H1 (cell line): ENCODE measurements at regions not wholly inside any gene's neighbourhood (a gene's known extent, or its start where the extent isn't known, plus 50 kb on each side); places are given as distances from the start of the nearest gene placed in this dataset.

Source experiments
- CTCF ChIA-PET: fragments of 300-600 bp; sonication (Branson Sonifier 250); formaldehyde crosslinking; loops from one replicate; lab custom pipeline; 2021; ENCODE audit not compliant: partially characterized antibody; lab: Charles Lee
- POLR2A ChIA-PET: fragments of 300-600 bp; sonication (Branson Sonifier 250); formaldehyde crosslinking; loops from one replicate; lab custom pipeline; 2021; ENCODE audit warnings: inconsistent platforms; ENCODE audit not compliant: partially characterized antibody; lab: Charles Lee
- DNase-seq, 2 experiments: peaks; one replicate each; pipeline versions ENCODE4 v3.0.0 to v3.0.0-alpha.2; 2010 to 2022; ENCODE audit warnings: low spot score in 2 of 2, low read depth in 1 of 2, mixed read lengths in 1 of 2
- FAIRE-seq: peaks from 2 replicates; lab custom pipeline; 2011; peaks lifted over from hg19 to GRCh38; lab: Jason Lieb, UNC
- H2AFZ ChIP-seq: 2 replicates; pipeline ENCODE4 v1.8.1; 2012; ENCODE audit warnings: low read length, inconsistent platforms
- H2AK5ac ChIP-seq: 2 replicates; pipeline ENCODE4 v1.6.1; 2013; ENCODE audit warnings: low read depth, low read length
- H2BK120ac ChIP-seq: replicated peaks from 2 replicates; pipeline ENCODE3; 2013; ENCODE audit warnings: low read depth, low read length, inconsistent platforms
- H2BK12ac ChIP-seq: 2 replicates; pipeline ENCODE4 v1.6.1; 2013; ENCODE audit warnings: low read depth, low read length
- H2BK15ac ChIP-seq: 2 replicates; pipeline ENCODE4 v1.6.1; 2013; ENCODE audit warnings: low read length
- H2BK20ac ChIP-seq: 2 replicates; pipeline ENCODE4 v1.6.1; 2013; ENCODE audit warnings: low read length
- H2BK5ac ChIP-seq: 2 replicates; pipeline ENCODE4 v1.6.1; 2013; ENCODE audit warnings: low read depth, low read length
- H3K14ac ChIP-seq: 2 replicates; pipeline ENCODE4 v1.6.1; 2013; ENCODE audit warnings: inconsistent platforms; ENCODE audit not compliant: insufficient read length
- H3K18ac ChIP-seq: 2 replicates; pipeline ENCODE4 v1.6.1; 2013; ENCODE audit warnings: low read length; ENCODE audit errors: extremely low read depth
- H3K23ac ChIP-seq: 2 replicates; pipeline ENCODE4 v1.6.1; 2013; ENCODE audit warnings: inconsistent platforms; ENCODE audit not compliant: insufficient read length
- H3K23me2 ChIP-seq: 2 replicates; pipeline ENCODE4 v1.6.1; 2013; ENCODE audit warnings: low read depth, low read length
- H3K27ac ChIP-seq: 2 replicates; pipeline ENCODE4 v1.6.1; 2011; ENCODE audit warnings: low read depth, low read length, inconsistent platforms
- H3K27me3 ChIP-seq, 4 experiments: replicated peaks in 1 of 4; 1 replicate in 1 of 4; 2 replicates in 3 of 4; pipeline versions ENCODE4 v1.6.1 to v1.8.1; 2011 to 2013; ENCODE audit warnings: low read length in 3 of 4, mild to moderate bottlenecking in 3 of 4, inconsistent platforms in 2 of 4, mixed read lengths in 2 of 4, moderate library complexity in 1 of 4; ENCODE audit not compliant: control insufficient read depth in 3 of 4, insufficient read depth in 3 of 4; ENCODE audit errors: extremely low read depth in 1 of 4
- H3K36me3 ChIP-seq, 4 experiments: 2 replicates each; pipeline versions ENCODE4 v1.6.1 to v1.8.1; 2011 to 2013; ENCODE audit warnings: mild to moderate bottlenecking in 4 of 4, low read length in 3 of 4, moderate library complexity in 2 of 4, control low read depth in 1 of 4, inconsistent platforms in 1 of 4; ENCODE audit not compliant: insufficient read depth in 4 of 4, control insufficient read depth in 2 of 4
- H3K4ac ChIP-seq: replicated peaks from 2 replicates; pipeline ENCODE3; 2013; ENCODE audit warnings: low read length, low read depth, mixed read lengths, inconsistent platforms; ENCODE audit not compliant: insufficient read length
- H3K4me1 ChIP-seq, 4 experiments: replicated peaks in 1 of 4; 1 replicate in 1 of 4; 2 replicates in 3 of 4; pipeline versions ENCODE4 v1.6.1 to v1.8.1; 2011 to 2013; ENCODE audit warnings: low read length in 3 of 4, inconsistent platforms in 2 of 4, mixed read lengths in 1 of 4; ENCODE audit not compliant: insufficient read depth in 4 of 4, control insufficient read depth in 3 of 4
- H3K4me2 ChIP-seq, 2 experiments: 2 replicates each; pipeline versions ENCODE4 v1.6.1 to v1.8.1; 2011 to 2013; ENCODE audit warnings: low read depth in 2 of 2, low read length in 2 of 2, control low read depth in 1 of 2, inconsistent platforms in 1 of 2, mild to moderate bottlenecking in 1 of 2; ENCODE audit not compliant: insufficient read depth in 1 of 2
- H3K4me3 ChIP-seq, 4 experiments: fragments of 200-600, 300-600 bp in 1 of 4; sonication (generic), shearing (Covaris generic), sonication (Bioruptor Twin) in 1 of 4; 2 replicates each; pipeline versions ENCODE4 v1.5.1 to v1.8.1; 2011 to 2016; ENCODE audit warnings: low read length in 4 of 4, low read depth in 3 of 4, control low read depth in 2 of 4, inconsistent platforms in 2 of 4, mild to moderate bottlenecking in 2 of 4, mixed read lengths in 1 of 4, moderate library complexity in 1 of 4; ENCODE audit not compliant: insufficient read depth in 2 of 4; ENCODE audit errors: extremely low read depth in 1 of 4
- H3K56ac ChIP-seq: replicated peaks from 2 replicates; pipeline ENCODE3; 2013; ENCODE audit warnings: low read depth, mild to moderate bottlenecking, mixed read lengths, low read length, inconsistent platforms; ENCODE audit not compliant: insufficient read length
- H3K79me1 ChIP-seq: 2 replicates; pipeline ENCODE4 v1.6.1; 2013; ENCODE audit warnings: low read depth, low read length, control low read depth
- H3K79me2 ChIP-seq, 2 experiments: 2 replicates each; pipeline versions ENCODE4 v1.6.1 to v1.8.1; 2012 to 2013; ENCODE audit warnings: low read length in 2 of 2, mild to moderate bottlenecking in 2 of 2, inconsistent platforms in 1 of 2; ENCODE audit not compliant: insufficient read depth in 2 of 2, control insufficient read depth in 1 of 2
- H3K9ac ChIP-seq, 4 experiments: replicated peaks in 1 of 4; 1 replicate in 1 of 4; 2 replicates in 3 of 4; pipeline versions ENCODE4 v1.6.1 to v1.8.1; 2011 to 2013; ENCODE audit warnings: low read depth in 3 of 4, low read length in 3 of 4, control low read depth in 2 of 4, mild to moderate bottlenecking in 2 of 4, moderate library complexity in 2 of 4, inconsistent platforms in 1 of 4; ENCODE audit errors: extremely low read depth in 1 of 4
- H3K9me3 ChIP-seq, 2 experiments: 2 replicates each; pipeline versions ENCODE4 v1.6.1 to v1.8.1; 2012 to 2013; ENCODE audit warnings: mild to moderate bottlenecking in 2 of 2, moderate library complexity in 2 of 2, control low read depth in 1 of 2, inconsistent platforms in 1 of 2, low read depth in 1 of 2, low read length in 1 of 2, mixed read lengths in 1 of 2; ENCODE audit not compliant: insufficient read depth in 2 of 2
- H4K20me1 ChIP-seq, 2 experiments: replicated peaks in 1 of 2; 2 replicates each; pipeline versions ENCODE3 to v1.8.1; 2011 to 2013; ENCODE audit warnings: inconsistent platforms in 2 of 2, low read length in 2 of 2, mild to moderate bottlenecking in 1 of 2; ENCODE audit not compliant: insufficient read depth in 2 of 2, control insufficient read depth in 1 of 2
- H4K5ac ChIP-seq: 2 replicates; pipeline ENCODE4 v1.6.1; 2013; ENCODE audit warnings: low read length, low read depth, mixed read lengths, inconsistent platforms; ENCODE audit not compliant: insufficient read length
- H4K8ac ChIP-seq: 2 replicates; pipeline ENCODE4 v1.8.0; 2013; ENCODE audit warnings: mild to moderate bottlenecking, moderate library complexity, low read length, inconsistent platforms; ENCODE audit not compliant: insufficient read depth; ENCODE audit errors: extremely low read depth
- H4K91ac ChIP-seq: replicated peaks from 2 replicates; pipeline ENCODE3; 2013; ENCODE audit warnings: low read length, mixed read lengths, inconsistent platforms; ENCODE audit not compliant: insufficient read length
- CTCF ChIP-seq, 3 experiments: IDR thresholded peaks; 1 replicate in 2 of 3; 2 replicates in 1 of 3; pipeline versions ENCODE4 v1.5.1 to v1.6.1; 2011; ENCODE audit warnings: low read length in 3 of 3, mild to moderate bottlenecking in 3 of 3, inconsistent platforms in 2 of 3, low read depth in 1 of 3, moderate library complexity in 1 of 3; ENCODE audit not compliant: insufficient read depth in 1 of 3; ENCODE audit errors: control extremely low read depth in 1 of 3
- RAD21 ChIP-seq, 2 experiments: IDR thresholded peaks in 1 of 2; conservative IDR thresholded peaks in 1 of 2; 2 replicates each; pipeline ENCODE4 v1.6.1; 2011; ENCODE audit warnings: low read depth in 2 of 2, low read length in 2 of 2, improper control_type of control experiment in 1 of 2, inconsistent platforms in 1 of 2, mild to moderate bottlenecking in 1 of 2, moderate library complexity in 1 of 2
- SP2 ChIP-seq: IDR thresholded peaks from 2 replicates; pipeline ENCODE4 v1.6.1; 2012; ENCODE audit warnings: mild to moderate bottlenecking, low read length, inconsistent platforms
- WGBS, 2 experiments: shearing (Covaris generic) in 1 of 2; methylation state at CpG; one replicate each; pipeline versions ENCODE4 v1.1.6 to v1.1.7; 2013 to 2015; ENCODE audit warnings: low lambda C conversion rate in 2 of 2, mixed read lengths in 2 of 2, inconsistent platforms in 1 of 2, low coverage in 1 of 2, missing lambda C conversion rate in 1 of 2; ENCODE audit not compliant: insufficient replicate concordance in 2 of 2, insufficient coverage in 1 of 2, insufficient read length in 1 of 2; ENCODE audit errors: extremely low coverage in 1 of 2, missing lambda C conversion rate in 1 of 2; 5-methylcytosine and 5-hydroxymethylcytosine counted together

GRCh38 chr2:224646242-224646846 is 61.2 kb upstream of the CUL3 start:
- Histone ChIP-seq H2BK120ac (no peak overlapping the region), H2BK15ac (no peak overlapping the region), H2BK5ac (no peak overlapping the region), H3K79me2 (no peaks in the 10 kb centered on the region), H3K36me3 (no peaks in the 10 kb centered on the region), H3K4me3 (no peak overlapping the region), H3K23ac (no peak overlapping the region), H4K8ac (no peak overlapping the region), H2AFZ (no peak overlapping the region), H2BK20ac (no peak overlapping the region), H3K27me3 (no peaks in the 10 kb centered on the region), H4K91ac (no peak overlapping the region), H2AK5ac (no peak overlapping the region), H3K4ac (no peak overlapping the region), H3K18ac (no peak overlapping the region), H3K27ac (no peak overlapping the region)
- 71% methylated on average over 9 of the region's 9 CpGs; no CpG with 5 or more reads in 1 of the 2 experiments for WGBS, 2 experiments
- DNase-seq (no peak), FAIRE-seq (peak; percentile 55)
- CTCF ChIA-PET: interaction anchor here (0.6 to 6.4 kb wide), 45 partner anchors 8 to 676 kb away, joined by 3 to 45 read pairs (median 4); no protein-coding TSS in a partner anchor
- POLR2A ChIA-PET: no interaction called here
- TF ChIP-seq RAD21 (IDR thresholded peaks at IDR 0.05 in 1 of 2, conservative IDR thresholded peaks at IDR 0.05 in 1 of 2; ENCODE audit: low read depth in 2 of 2, low read length in 2 of 2): peak; percentile 68 to 75
- TF ChIP-seq SP2: no peak
- TF ChIP-seq CTCF (IDR thresholded peaks at IDR 0.05; ENCODE audit: control extremely low read depth in 1 of 3, insufficient read depth in 1 of 3, low read depth in 1 of 3, low read length in 3 of 3): peak; percentile 15 to 96 (median 71)
- TF ChIP-seq, all 59 proteins: peak for 2
- Histone ChIP-seq H3K4me2 (no peak overlapping the region), H4K20me1 (no peaks in the 10 kb centered on the region), H3K9me3 (no peaks in the 10 kb centered on the region), H2BK12ac (no peak overlapping the region), H4K5ac (no peak overlapping the region), H3K23me2 (no peaks in the 10 kb centered on the region), H3K4me1 (no peaks in the 10 kb centered on the region; a peak in 1 of 7 replicates), H3K14ac (no peak overlapping the region), H3K9ac (no peak overlapping the region), H3K56ac (no peak overlapping the region), H3K79me1 (no peaks in the 10 kb centered on the region)
